ENCODE measurements at regions not wholly inside any gene's neighbourhood (a gene's known extent, or its start where the extent isn't known, plus 50 kb on each side); places are given as distances from the start of the nearest gene placed in this dataset.

DNA sequence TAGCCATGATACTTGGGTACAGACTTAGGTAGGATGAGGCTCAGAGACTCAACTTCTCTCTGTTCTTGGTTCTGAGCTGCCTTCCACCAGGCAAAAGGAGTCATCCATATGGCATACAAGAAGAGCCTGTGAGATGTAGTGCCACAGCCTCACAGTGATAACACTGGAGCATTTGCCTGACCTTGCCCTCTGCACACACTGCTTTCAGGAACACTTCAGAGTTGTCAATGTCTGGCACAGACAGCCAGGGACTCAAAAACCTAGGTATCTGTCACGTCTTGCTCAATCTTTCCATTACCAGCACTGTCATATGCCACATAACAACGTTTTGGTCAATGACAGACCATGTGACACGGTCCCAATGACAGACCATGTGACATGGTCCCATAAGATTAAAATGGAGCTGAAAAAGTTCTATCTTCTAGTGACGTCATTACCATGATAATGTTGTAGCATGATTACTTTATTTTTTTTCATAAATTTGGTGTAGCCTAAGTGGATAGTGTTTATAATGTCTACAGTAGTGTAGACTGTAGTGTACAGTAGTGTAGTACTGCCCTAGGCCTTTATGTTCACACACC lies 199.9 kb upstream of the CTTNBP2NL start:
- Histone ChIP-seq H3K4me2 (ENCODE audit: control insufficient read depth, extremely low read depth, insufficient read depth, low read depth, low read length) (no peak overlapping the region), H4K20me1 (ENCODE audit: control insufficient read depth, extremely low read depth, insufficient read depth, low read length) (no peaks in the 10 kb centered on the region), H3K79me2 (ENCODE audit: control insufficient read depth, insufficient read depth, low read length) (no peaks in the 10 kb centered on the region), H3K36me3 (ENCODE audit: control insufficient read depth in 2 of 2, extremely low read depth in 1 of 2, insufficient read depth in 2 of 2, low read length in 2 of 2) (no peaks in the 10 kb centered on the region), H3K27me3 (ENCODE audit: control insufficient read depth, extremely low read depth, insufficient read depth, low read length) (no peaks in the 10 kb centered on the region), H3K4me3 (ENCODE audit: control insufficient read depth in 2 of 3, extremely low read depth in 1 of 3, insufficient read depth in 2 of 3, low read depth in 1 of 3, low read length in 3 of 3) (no peak overlapping the region), H3K9me1 (ENCODE audit: control insufficient read depth, extremely low read depth, insufficient read depth, low read length) (no peaks in the 10 kb centered on the region), H3K27ac (ENCODE audit: control insufficient read depth, insufficient read depth, low read length) (no peak overlapping the region), H2AFZ (ENCODE audit: control insufficient read depth, low read length) (no peak overlapping the region), H3K9ac (ENCODE audit: control insufficient read depth, extremely low read depth, insufficient read depth, low read length) (no peak overlapping the region), H3K4me1 (ENCODE audit: control insufficient read depth, extremely low read depth, insufficient read depth, low read length) (no peaks in the 10 kb centered on the region), H3K9me3 (ENCODE audit: control insufficient read depth, low read depth, low read length) (no peaks in the 10 kb centered on the region)
- no peak for DNase-seq (ENCODE audit: low read depth, low spot score)
- dilution Hi-C loops (cut with MboI; ENCODE audit: extremely low pct_ligation_motif_present, low sequenced_read_pairs) = no loop called here
- no peak for FAIRE-seq
- TF ChIP-seq, protein P1, sequence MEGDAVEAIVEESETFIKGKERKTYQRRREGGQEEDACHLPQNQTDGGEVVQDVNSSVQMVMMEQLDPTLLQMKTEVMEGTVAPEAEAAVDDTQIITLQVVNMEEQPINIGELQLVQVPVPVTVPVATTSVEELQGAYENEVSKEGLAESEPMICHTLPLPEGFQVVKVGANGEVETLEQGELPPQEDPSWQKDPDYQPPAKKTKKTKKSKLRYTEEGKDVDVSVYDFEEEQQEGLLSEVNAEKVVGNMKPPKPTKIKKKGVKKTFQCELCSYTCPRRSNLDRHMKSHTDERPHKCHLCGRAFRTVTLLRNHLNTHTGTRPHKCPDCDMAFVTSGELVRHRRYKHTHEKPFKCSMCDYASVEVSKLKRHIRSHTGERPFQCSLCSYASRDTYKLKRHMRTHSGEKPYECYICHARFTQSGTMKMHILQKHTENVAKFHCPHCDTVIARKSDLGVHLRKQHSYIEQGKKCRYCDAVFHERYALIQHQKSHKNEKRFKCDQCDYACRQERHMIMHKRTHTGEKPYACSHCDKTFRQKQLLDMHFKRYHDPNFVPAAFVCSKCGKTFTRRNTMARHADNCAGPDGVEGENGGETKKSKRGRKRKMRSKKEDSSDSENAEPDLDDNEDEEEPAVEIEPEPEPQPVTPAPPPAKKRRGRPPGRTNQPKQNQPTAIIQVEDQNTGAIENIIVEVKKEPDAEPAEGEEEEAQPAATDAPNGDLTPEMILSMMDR (optimal IDR thresholded peaks at IDR 0.05 in 1 of 3, IDR thresholded peaks at IDR 0.05 in 1 of 3, conservative IDR thresholded peaks at IDR 0.05 in 1 of 3; ENCODE audit: extremely low read depth in 1 of 3, insufficient read depth in 2 of 3, low read length in 3 of 3) = no peak
- no peak for TF ChIP-seq EZH2 (IDR thresholded peaks at IDR 0.05; ENCODE audit: low read length)

DNA sequence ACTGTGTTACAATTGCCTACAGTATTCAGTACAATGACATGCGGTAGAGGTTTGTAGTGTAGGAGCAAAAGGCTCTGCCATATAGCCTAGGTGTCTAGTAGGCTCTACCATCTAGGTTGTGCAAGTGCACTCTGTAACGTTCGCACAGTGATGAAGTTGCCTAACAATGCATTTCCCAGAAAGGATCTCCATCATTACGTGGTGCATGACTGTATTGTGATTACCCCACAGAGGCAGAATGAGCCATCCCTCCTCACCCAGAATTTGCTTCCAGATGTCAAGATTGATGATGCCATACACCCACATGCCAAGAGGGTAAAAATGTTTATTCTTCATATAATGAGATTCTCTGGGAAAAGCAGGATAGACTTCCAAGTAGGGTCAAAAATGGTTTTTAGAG lies 199.3 kb upstream of the CTTNBP2NL start:
- Histone ChIP-seq H3K9ac (ENCODE audit: control insufficient read depth, extremely low read depth, insufficient read depth, low read length) (no peak overlapping the region), H3K4me2 (ENCODE audit: control insufficient read depth, extremely low read depth, insufficient read depth, low read depth, low read length) (no peak overlapping the region), H3K36me3 (ENCODE audit: control insufficient read depth in 2 of 2, extremely low read depth in 1 of 2, insufficient read depth in 2 of 2, low read length in 2 of 2) (no peaks in the 10 kb centered on the region), H3K27me3 (ENCODE audit: control insufficient read depth, extremely low read depth, insufficient read depth, low read length) (no peaks in the 10 kb centered on the region), H3K27ac (ENCODE audit: control insufficient read depth, insufficient read depth, low read length) (no peak overlapping the region), H3K79me2 (ENCODE audit: control insufficient read depth, insufficient read depth, low read length) (no peaks in the 10 kb centered on the region), H4K20me1 (ENCODE audit: control insufficient read depth, extremely low read depth, insufficient read depth, low read length) (no peaks in the 10 kb centered on the region), H3K4me3 (ENCODE audit: control insufficient read depth in 2 of 3, extremely low read depth in 1 of 3, insufficient read depth in 2 of 3, low read depth in 1 of 3, low read length in 3 of 3) (no peak overlapping the region), H3K9me3 (ENCODE audit: control insufficient read depth, low read depth, low read length) (no peaks in the 10 kb centered on the region), H3K4me1 (ENCODE audit: control insufficient read depth, extremely low read depth, insufficient read depth, low read length) (no peaks in the 10 kb centered on the region), H3K9me1 (ENCODE audit: control insufficient read depth, extremely low read depth, insufficient read depth, low read length) (no peaks in the 10 kb centered on the region), H2AFZ (ENCODE audit: control insufficient read depth, low read length) (no peak overlapping the region)
- DNase-seq (ENCODE audit: low read depth, low spot score) = no peak
- FAIRE-seq = no peak
- TF ChIP-seq EZH2 (IDR thresholded peaks at IDR 0.05; ENCODE audit: low read length) = no peak
- TF ChIP-seq, protein P1 (optimal IDR thresholded peaks at IDR 0.05 in 1 of 3, IDR thresholded peaks at IDR 0.05 in 1 of 3, conservative IDR thresholded peaks at IDR 0.05 in 1 of 3; ENCODE audit: extremely low read depth in 1 of 3, insufficient read depth in 2 of 3, low read length in 3 of 3) = no peak
- dilution Hi-C loops (cut with MboI; ENCODE audit: extremely low pct_ligation_motif_present, low sequenced_read_pairs) = no loop called here
